SU-DHL-6 (cell line): ENCODE measurements at regions not wholly inside any gene's neighbourhood (a gene's known extent, or its start where the extent isn't known, plus 50 kb on each side); places are given as distances from the start of the nearest gene placed in this dataset.

ENCODE experiments used
- H2AFZ ChIP-seq: fragments of 200-600 bp; sonication (generic); 2 replicates; pipeline ENCODE4 v1.6.1; 2014; ENCODE audit warnings: low read depth, mild to moderate bottlenecking, moderate library complexity, mixed read lengths, antibody characterized with exemption, low read length; ENCODE audit not compliant: severe bottlenecking
- H3F3A ChIP-seq: fragments of 200-600 bp; shearing (Covaris generic); 2 replicates; pipeline ENCODE4 v1.6.0; 2016; ENCODE audit warnings: antibody characterized with exemption, mild to moderate bottlenecking; ENCODE audit not compliant: insufficient read depth
- H3K27ac ChIP-seq: fragments of 200-600 bp; sonication (generic); 2 replicates; pipeline ENCODE4 v1.5.1; 2016; ENCODE audit warnings: low read depth, mild to moderate bottlenecking, low read length, moderate library complexity, mixed read lengths
- H3K27me3 ChIP-seq: fragments of 200-600 bp; sonication (generic), shearing (Covaris generic); 2 replicates; pipeline ENCODE4 v1.6.0; 2014; ENCODE audit warnings: mild to moderate bottlenecking, low read length
- H3K36me3 ChIP-seq: fragments of 200-600 bp; sonication (generic); 2 replicates; pipeline ENCODE4 v1.6.1; 2014; ENCODE audit warnings: mild to moderate bottlenecking, low read length, mixed read lengths
- H3K4me2 ChIP-seq: fragments of 300-600, 200-600 bp; shearing (Covaris generic), sonication (generic); 2 replicates; pipeline ENCODE4 v1.6.0; 2014; ENCODE audit warnings: low read length, low read depth, mild to moderate bottlenecking; ENCODE audit not compliant: poor library complexity, severe bottlenecking
- H3K4me3 ChIP-seq: fragments of 200-600 bp; sonication (generic); 2 replicates; pipeline ENCODE4 v1.5.1; 2014; ENCODE audit warnings: antibody characterized with exemption, low read length, mild to moderate bottlenecking, mixed read lengths; ENCODE audit not compliant: insufficient read depth, poor library complexity, severe bottlenecking
- H3K79me2 ChIP-seq: fragments of 200-600 bp; sonication (generic); 2 replicates; pipeline ENCODE4 v1.6.1; 2014; ENCODE audit warnings: mild to moderate bottlenecking, low read length, moderate library complexity; ENCODE audit not compliant: insufficient read depth
- H3K9ac ChIP-seq: fragments of 200-600 bp; sonication (generic); 2 replicates; pipeline ENCODE4 v1.7.0; 2014; ENCODE audit warnings: mild to moderate bottlenecking, low read length
- H3K9me2 ChIP-seq: fragments of 200-600 bp; sonication (generic); replicated peaks from 2 replicates; pipeline ENCODE4 v1.6.1; 2014; ENCODE audit warnings: low read length; ENCODE audit not compliant: insufficient read depth
- H3K9me3 ChIP-seq: fragments of 200-600 bp; sonication (generic); 2 replicates; pipeline ENCODE4 v1.6.1; 2014; ENCODE audit warnings: low read length, mixed read lengths; ENCODE audit not compliant: insufficient read depth
- H4K20me1 ChIP-seq: fragments of 200-600 bp; sonication (generic); 2 replicates; pipeline ENCODE4 v1.6.1; 2014; ENCODE audit warnings: low read depth, mild to moderate bottlenecking, antibody characterized with exemption, low read length, moderate library complexity, mixed read lengths
- EZH2phosphoT487 ChIP-seq: fragments of 200-600 bp; sonication (generic), shearing (Covaris generic); conservative IDR thresholded peaks from 2 replicates; pipeline ENCODE4 v1.6.1; 2018; ENCODE audit warnings: mild to moderate bottlenecking, antibody characterized with exemption, low read length, moderate library complexity, mixed read lengths
- TF ChIP-seq, protein P1 (sequence below): fragments of 200-600 bp; sonication (generic); IDR thresholded peaks from one replicate; pipeline ENCODE4 v1.5.1; 2017; ENCODE audit warnings: antibody characterized with exemption, mild to moderate bottlenecking, low read length, moderate library complexity; ENCODE audit not compliant: insufficient read depth, poor library complexity, severe bottlenecking

DNA sequence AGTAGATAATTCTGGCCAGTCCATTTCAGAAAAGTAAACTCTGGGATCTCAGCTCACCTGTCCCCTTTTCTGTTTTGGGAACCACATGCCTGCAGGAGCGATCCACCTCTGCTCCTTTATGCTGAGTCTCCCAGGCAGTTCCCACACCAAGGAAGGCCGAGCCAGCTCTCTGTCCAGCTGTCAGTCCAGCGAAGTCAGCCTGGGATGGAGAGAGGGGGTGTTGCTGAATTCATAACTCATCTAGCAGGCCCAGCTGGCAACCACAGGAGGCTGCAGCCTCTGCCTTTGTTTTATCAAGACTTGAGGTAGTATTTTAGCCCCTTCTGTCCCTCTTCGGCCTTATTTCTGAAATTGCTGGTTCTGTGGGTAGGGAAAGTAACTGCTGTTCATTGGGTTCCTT, 209.9 kb downstream of the ARL4C start:
- Histone ChIP-seq H3K9ac (no peak overlapping the region), H3F3A (no peaks in the 10 kb centered on the region), H3K36me3 (no peaks in the 10 kb centered on the region), H3K4me3 (no peak overlapping the region), H3K27ac (no peak overlapping the region), H2AFZ (no peak overlapping the region), H3K4me2 (no peak overlapping the region), H3K79me2 (no peaks in the 10 kb centered on the region), H3K9me2 (no peaks in the 10 kb centered on the region), H4K20me1 (no peaks in the 10 kb centered on the region), H3K9me3 (no peaks in the 10 kb centered on the region), H3K27me3 (no peaks in the 10 kb centered on the region)
- TF ChIP-seq, protein P1, sequence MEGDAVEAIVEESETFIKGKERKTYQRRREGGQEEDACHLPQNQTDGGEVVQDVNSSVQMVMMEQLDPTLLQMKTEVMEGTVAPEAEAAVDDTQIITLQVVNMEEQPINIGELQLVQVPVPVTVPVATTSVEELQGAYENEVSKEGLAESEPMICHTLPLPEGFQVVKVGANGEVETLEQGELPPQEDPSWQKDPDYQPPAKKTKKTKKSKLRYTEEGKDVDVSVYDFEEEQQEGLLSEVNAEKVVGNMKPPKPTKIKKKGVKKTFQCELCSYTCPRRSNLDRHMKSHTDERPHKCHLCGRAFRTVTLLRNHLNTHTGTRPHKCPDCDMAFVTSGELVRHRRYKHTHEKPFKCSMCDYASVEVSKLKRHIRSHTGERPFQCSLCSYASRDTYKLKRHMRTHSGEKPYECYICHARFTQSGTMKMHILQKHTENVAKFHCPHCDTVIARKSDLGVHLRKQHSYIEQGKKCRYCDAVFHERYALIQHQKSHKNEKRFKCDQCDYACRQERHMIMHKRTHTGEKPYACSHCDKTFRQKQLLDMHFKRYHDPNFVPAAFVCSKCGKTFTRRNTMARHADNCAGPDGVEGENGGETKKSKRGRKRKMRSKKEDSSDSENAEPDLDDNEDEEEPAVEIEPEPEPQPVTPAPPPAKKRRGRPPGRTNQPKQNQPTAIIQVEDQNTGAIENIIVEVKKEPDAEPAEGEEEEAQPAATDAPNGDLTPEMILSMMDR, result no peak
- TF ChIP-seq EZH2phosphoT487, result no peak

DNA sequence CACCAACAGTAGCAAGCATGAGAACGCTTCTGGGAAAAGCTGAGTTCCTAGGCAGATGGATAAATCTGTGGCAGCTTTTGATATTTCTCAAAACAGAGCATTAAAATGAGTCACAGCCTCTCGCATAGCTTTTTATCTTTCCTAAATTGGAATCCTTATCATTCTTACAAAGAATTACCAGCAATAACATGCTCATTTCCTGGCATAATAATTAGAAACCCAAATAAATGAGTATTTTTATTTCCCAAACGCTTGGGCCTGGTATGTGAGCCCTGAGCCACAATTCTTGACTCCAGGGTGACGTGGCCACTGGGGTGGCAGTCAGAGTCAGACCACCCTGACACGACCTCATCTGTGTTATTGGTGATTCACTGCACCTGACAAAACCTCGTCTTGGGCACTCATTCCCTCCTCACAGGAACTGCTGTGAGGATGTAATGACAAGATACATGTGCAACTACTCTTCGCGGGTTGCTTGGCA, 210.7 kb downstream of the ARL4C start:
- Histone ChIP-seq H3K4me2 (no peak overlapping the region), H3K36me3 (no peaks in the 10 kb centered on the region), H2AFZ (no peak overlapping the region), H3K9me2 (no peaks in the 10 kb centered on the region), H3K27ac (no peak overlapping the region), H3F3A (no peaks in the 10 kb centered on the region), H4K20me1 (no peaks in the 10 kb centered on the region), H3K9me3 (no peaks in the 10 kb centered on the region), H3K4me3 (no peak overlapping the region), H3K27me3 (no peaks in the 10 kb centered on the region), H3K79me2 (no peaks in the 10 kb centered on the region), H3K9ac (no peak overlapping the region)
- TF ChIP-seq, protein P1, result no peak
- no peak for TF ChIP-seq EZH2phosphoT487

DNA sequence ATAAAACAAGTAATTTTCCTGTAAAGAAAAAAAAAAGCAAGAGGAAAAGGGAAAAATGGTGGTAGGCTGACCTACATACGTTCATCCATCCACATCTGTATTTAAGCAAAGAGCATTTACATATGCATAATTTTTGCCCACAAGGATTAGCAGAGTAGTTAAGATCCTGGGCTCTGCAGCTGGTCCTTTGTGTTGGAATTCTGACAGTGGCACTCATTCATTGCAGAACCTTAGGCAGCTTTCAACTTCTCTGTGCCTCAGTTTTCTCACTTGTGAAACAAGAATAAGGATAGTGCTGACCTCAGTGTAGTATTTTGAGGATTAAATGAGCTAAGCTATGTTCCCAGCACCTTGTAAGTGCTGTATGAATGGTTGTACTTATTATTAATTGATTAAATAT, 211.3 kb downstream of the ARL4C start:
- Histone ChIP-seq H3F3A (no peaks in the 10 kb centered on the region), H3K9ac (no peak overlapping the region), H3K27ac (no peak overlapping the region), H3K4me2 (no peak overlapping the region), H3K9me3 (no peaks in the 10 kb centered on the region), H2AFZ (no peak overlapping the region), H4K20me1 (no peaks in the 10 kb centered on the region), H3K27me3 (no peaks in the 10 kb centered on the region), H3K36me3 (no peaks in the 10 kb centered on the region), H3K79me2 (no peaks in the 10 kb centered on the region), H3K4me3 (no peak overlapping the region), H3K9me2 (no peaks in the 10 kb centered on the region)
- no peak for TF ChIP-seq EZH2phosphoT487
- TF ChIP-seq, protein P1, result no peak

DNA sequence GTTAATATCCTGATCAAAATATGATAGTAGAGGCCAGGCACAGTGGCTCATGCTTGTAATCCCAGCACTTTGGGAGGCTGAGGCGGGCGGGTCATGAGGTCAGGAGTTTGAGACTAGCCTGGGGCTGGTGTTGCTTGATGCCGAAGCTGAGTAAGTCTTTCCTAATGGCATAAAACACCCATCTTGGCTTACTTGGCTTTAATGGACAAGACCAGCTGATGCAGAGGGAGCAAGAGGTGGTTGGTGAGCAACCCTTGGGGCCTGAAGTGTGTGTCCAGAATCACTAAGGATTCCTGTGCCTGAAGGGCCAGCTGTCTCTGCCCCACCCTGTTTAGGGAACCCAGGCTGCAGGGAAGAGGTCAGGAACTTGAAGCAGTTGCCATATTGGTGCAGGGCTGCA, 217.2 kb downstream of the ARL4C start:
- no peaks in the 10 kb centered on the region for H3K9me2 ChIP-seq
- H3K4me2 ChIP-seq, result no peak overlapping the region
- no peaks in the 10 kb centered on the region for H3K27me3 ChIP-seq
- H3K27ac ChIP-seq, result no peak overlapping the region
- TF ChIP-seq, protein P1, result no peak
- no peak for TF ChIP-seq EZH2phosphoT487
- H3K79me2 ChIP-seq, result no peaks in the 10 kb centered on the region
- H3K36me3 ChIP-seq, result no peaks in the 10 kb centered on the region
- H3F3A ChIP-seq, result no peaks in the 10 kb centered on the region
- H2AFZ ChIP-seq, result no peak overlapping the region
- no peak overlapping the region for H3K4me3 ChIP-seq
- H4K20me1 ChIP-seq, result no peaks in the 10 kb centered on the region
- peaks cover 4% of the 10 kb centered on the region; the same call in 1 of the 2 replicates for H3K9me3 ChIP-seq
- no peak overlapping the region for H3K9ac ChIP-seq
